Kidney (tissue), 13 donors: ENCODE measurements at regions not wholly inside any gene's neighbourhood (a gene's known extent, or its start where the extent isn't known, plus 50 kb on each side); places are given as distances from the start of the nearest gene placed in this dataset.

Experiments used
- DNase-seq, 5 donors: peaks; one replicate each; pipeline ENCODE4 v3.0.0-alpha.2; 2013 to 2020
- FAIRE-seq: peaks from 2 replicates; lab custom pipeline; 2012; peaks lifted over from hg19 to GRCh38; lab: Jason Lieb, UNC
- H3K27ac ChIP-seq, 2 donors: one replicate each; pipeline ENCODE4 v1.7.0; 2013; ENCODE audit warnings: low read depth in 2 of 2, low read length in 2 of 2, inconsistent platforms in 1 of 2
- H3K27me3 ChIP-seq: one replicate; pipeline ENCODE4 v1.7.1; 2013; ENCODE audit warnings: low read length, inconsistent platforms; ENCODE audit not compliant: control insufficient read depth, insufficient read depth
- H3K36me3 ChIP-seq, 3 donors: one replicate each; pipeline versions ENCODE4 v1.7.0 to v1.7.1; 2013; ENCODE audit warnings: low read length in 3 of 3, control low read depth in 1 of 3, inconsistent platforms in 1 of 3; ENCODE audit not compliant: insufficient read depth in 3 of 3, control insufficient read depth in 2 of 3
- H3K4me1 ChIP-seq, 3 donors: one replicate each; pipeline versions ENCODE4 v1.7.0 to v1.7.1; 2013; ENCODE audit warnings: low read length in 3 of 3, inconsistent platforms in 1 of 3, low read depth in 1 of 3; ENCODE audit not compliant: control insufficient read depth in 2 of 3, insufficient read depth in 2 of 3
- H3K4me3 ChIP-seq, 3 donors: one replicate each; pipeline versions ENCODE4 v1.7.0 to v1.8.1; 2013; ENCODE audit warnings: low read length in 3 of 3, control low read depth in 1 of 3, inconsistent platforms in 1 of 3
- H3K9ac ChIP-seq, 3 donors: one replicate each; pipeline versions ENCODE4 v1.7.0 to v1.7.1; 2013; ENCODE audit warnings: low read length in 3 of 3, control low read depth in 1 of 3, inconsistent platforms in 1 of 3
- H3K9me3 ChIP-seq, 3 donors: one replicate each; pipeline versions ENCODE4 v1.7.0 to v1.7.1; 2013; ENCODE audit warnings: low read length in 3 of 3, control low read depth in 1 of 3, inconsistent platforms in 1 of 3; ENCODE audit not compliant: control insufficient read depth in 2 of 3, insufficient read depth in 1 of 3
- intact Hi-C: fragments of 100-400 bp; cut with DNase I; formaldehyde crosslinking; loops from one replicate; pipeline ENCODE4 v1.11.1; 2022
- TF ChIP-seq, protein P1 (sequence below): IDR thresholded peaks from 3 replicates; pipeline ENCODE4 v1.5.1; 2012; ENCODE audit warnings: mild to moderate bottlenecking, moderate library complexity, borderline replicate concordance; ENCODE audit not compliant: insufficient read depth; ENCODE audit errors: extremely low read depth
- donor health status: control.
- donor health status: control.
- donor health status: control.
- donor health status: control.
- donor health status: control.
- donor health status: DM: yes; HTN: yes; CAD: no.
- donor health status: Normal renal cell carcinoma (clear cell type).

DNA sequence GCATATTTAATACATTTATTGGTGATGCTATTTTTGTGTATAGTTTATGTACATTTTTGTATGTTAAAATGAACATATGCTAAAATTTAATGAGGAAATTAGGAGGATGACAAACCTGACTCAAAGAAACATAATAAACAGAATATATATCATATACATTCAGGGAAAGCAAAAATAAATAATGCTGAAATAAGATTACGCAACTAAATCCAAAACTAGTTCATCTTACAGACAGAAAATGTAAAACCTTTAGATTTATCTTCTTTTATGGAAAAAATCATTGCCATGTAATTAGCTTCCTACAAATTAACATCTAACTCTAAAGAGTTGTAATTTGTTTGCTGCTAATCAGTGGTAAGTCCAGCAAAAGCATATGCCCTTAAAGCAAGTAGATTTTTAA is 216.5 kb downstream of the PTN start:
- Histone ChIP-seq H3K4me3 (no peak overlapping the region), H3K36me3 (no peaks in the 10 kb centered on the region), H3K9ac (no peak overlapping the region), H3K4me1 (no peaks in the 10 kb centered on the region), H3K9me3 (no peaks in the 10 kb centered on the region), H3K27ac (no peak overlapping the region), H3K27me3 (no peaks in the 10 kb centered on the region)
- intact Hi-C loops = no loop called here
- no peak for FAIRE-seq
- no peak for DNase-seq
- TF ChIP-seq, protein P1, sequence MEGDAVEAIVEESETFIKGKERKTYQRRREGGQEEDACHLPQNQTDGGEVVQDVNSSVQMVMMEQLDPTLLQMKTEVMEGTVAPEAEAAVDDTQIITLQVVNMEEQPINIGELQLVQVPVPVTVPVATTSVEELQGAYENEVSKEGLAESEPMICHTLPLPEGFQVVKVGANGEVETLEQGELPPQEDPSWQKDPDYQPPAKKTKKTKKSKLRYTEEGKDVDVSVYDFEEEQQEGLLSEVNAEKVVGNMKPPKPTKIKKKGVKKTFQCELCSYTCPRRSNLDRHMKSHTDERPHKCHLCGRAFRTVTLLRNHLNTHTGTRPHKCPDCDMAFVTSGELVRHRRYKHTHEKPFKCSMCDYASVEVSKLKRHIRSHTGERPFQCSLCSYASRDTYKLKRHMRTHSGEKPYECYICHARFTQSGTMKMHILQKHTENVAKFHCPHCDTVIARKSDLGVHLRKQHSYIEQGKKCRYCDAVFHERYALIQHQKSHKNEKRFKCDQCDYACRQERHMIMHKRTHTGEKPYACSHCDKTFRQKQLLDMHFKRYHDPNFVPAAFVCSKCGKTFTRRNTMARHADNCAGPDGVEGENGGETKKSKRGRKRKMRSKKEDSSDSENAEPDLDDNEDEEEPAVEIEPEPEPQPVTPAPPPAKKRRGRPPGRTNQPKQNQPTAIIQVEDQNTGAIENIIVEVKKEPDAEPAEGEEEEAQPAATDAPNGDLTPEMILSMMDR = no peak

GRCh38 chr7:137122145-137122544 is 221.4 kb downstream of the PTN start:
- Histone ChIP-seq H3K36me3 (no peaks in the 10 kb centered on the region), H3K4me3 (no peak overlapping the region), H3K27ac (no peak overlapping the region), H3K9ac (no peak overlapping the region), H3K9me3 (no peaks in the 10 kb centered on the region), H3K27me3 (no peaks in the 10 kb centered on the region), H3K4me1 (no peaks in the 10 kb centered on the region)
- intact Hi-C loops = no loop called here
- FAIRE-seq (no peak), DNase-seq (no peak)
- TF ChIP-seq, protein P1 = no peak

DNA sequence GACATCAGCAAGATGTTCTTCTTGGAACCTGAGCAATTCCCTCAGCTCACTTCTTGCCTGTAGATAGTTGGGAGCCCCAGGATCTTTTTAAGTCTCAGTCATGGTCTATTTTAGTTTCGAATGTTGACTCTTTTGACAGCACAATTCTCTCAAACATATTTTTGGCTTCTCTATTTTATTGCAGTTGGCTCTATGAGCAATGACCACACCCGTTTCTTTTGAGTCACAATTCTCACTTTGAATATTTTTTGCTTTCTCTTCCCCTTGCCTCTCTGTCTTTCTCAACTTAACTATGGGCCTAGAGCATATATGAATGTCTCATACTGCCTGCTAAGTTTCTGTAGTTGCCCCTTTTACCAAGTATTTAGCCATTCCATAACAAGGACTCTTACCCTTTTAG is 222.8 kb downstream of the PTN start:
- Histone ChIP-seq H3K9ac (no peak overlapping the region), H3K27ac (no peak overlapping the region), H3K4me1 (no peaks in the 10 kb centered on the region), H3K4me3 (no peak overlapping the region), H3K27me3 (no peaks in the 10 kb centered on the region), H3K36me3 (no peaks in the 10 kb centered on the region), H3K9me3 (no peaks in the 10 kb centered on the region)
- TF ChIP-seq, protein P1 = no peak
- DNase-seq = no peak
- intact Hi-C loops = no loop called here
- no peak for FAIRE-seq

DNA sequence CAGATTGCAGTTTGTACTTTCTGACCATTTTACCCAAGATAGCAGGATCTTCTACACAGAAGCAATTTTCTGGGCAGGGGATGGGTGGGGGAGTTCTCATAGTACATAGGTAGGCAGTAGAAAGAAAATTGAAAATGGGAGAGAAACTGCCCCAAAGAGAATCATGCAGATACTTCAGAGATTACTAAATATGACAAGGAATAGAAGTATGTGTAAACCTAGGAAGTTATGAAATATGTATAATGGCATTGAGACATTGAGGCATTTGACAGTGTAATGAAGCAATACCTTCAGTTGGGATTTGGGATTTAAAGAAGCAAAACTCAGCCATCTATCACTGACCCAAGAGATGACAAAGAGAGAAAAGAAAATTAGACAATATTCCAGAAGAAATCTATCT is 233.0 kb downstream of the PTN start:
- H3K4me3 ChIP-seq = no peak overlapping the region
- no peaks in the 10 kb centered on the region for H3K9me3 ChIP-seq
- H3K4me1 ChIP-seq = no peaks in the 10 kb centered on the region
- no peaks in the 10 kb centered on the region for H3K27me3 ChIP-seq
- FAIRE-seq = no peak
- DNase-seq = no peak
- TF ChIP-seq, protein P1 = no peak
- no peak overlapping the region for H3K9ac ChIP-seq
- intact Hi-C loops = no loop called here
- no peaks in the 10 kb centered on the region for H3K36me3 ChIP-seq
- no peak overlapping the region for H3K27ac ChIP-seq
